Activated naive CD4-positive, alpha-beta T cell treated with anti-CD3 and anti-CD28 coated beads, Interleukin-2, amount 10 ng/mL, durations not matched to agents 7 days and 5 days (primary cell): ENCODE measurements at regions not wholly inside any gene's neighbourhood (a gene's known extent, or its start where the extent isn't known, plus 50 kb on each side); places are given as distances from the start of the nearest gene placed in this dataset.
"Not testable (repeated sequence)": the region's sequence is repeated elsewhere in the genome, so short reads cannot be mapped to it uniquely, and the experiment has no call there.

Experiments
- CTCF ChIA-PET: fragments of 350-600 bp; sonication (Branson Sonifier 250); formaldehyde crosslinking; loops from one replicate; lab custom pipeline; 2021; ENCODE audit warnings: antibody characterized with exemption; lab: Charles Lee
- DNase-seq: peaks from one replicate; pipeline ENCODE4 v3.0.0-alpha.2; 2020
- H3K27ac Mint-ChIP-seq: one replicate; pipeline ENCODE4 v1.8.0; 2021; ENCODE audit warnings: mild to moderate bottlenecking, moderate library complexity, mixed read lengths
- H3K27me3 Mint-ChIP-seq: one replicate; pipeline ENCODE4 v1.8.0; 2021; ENCODE audit warnings: mild to moderate bottlenecking, mixed read lengths
- H3K36me3 Mint-ChIP-seq: one replicate; pipeline ENCODE4 v1.8.0; 2021; ENCODE audit warnings: mixed read lengths
- H3K4me1 Mint-ChIP-seq: one replicate; pipeline ENCODE4 v1.8.0; 2021; ENCODE audit warnings: mixed read lengths
- H3K4me3 Mint-ChIP-seq: one replicate; pipeline ENCODE4 v1.8.0; 2021; ENCODE audit warnings: mild to moderate bottlenecking, moderate library complexity, mixed read lengths
- H3K9me3 Mint-ChIP-seq: one replicate; pipeline ENCODE4 v1.8.0; 2021; ENCODE audit warnings: mixed read lengths

- CTCF ChIA-PET = no interaction called here
- H3K4me1 Mint-ChIP-seq = no peaks in the 10 kb centered on the region
- H3K4me3 Mint-ChIP-seq = no peak overlapping the region
- no peak for DNase-seq
- H3K9me3 Mint-ChIP-seq = no peaks in the 10 kb centered on the region
- H3K27ac Mint-ChIP-seq = no peak overlapping the region
- no peaks in the 10 kb centered on the region for H3K36me3 Mint-ChIP-seq
- peaks cover 5% of the 10 kb centered on the region for H3K27me3 Mint-ChIP-seq
These were observed 83.1 kb upstream of the VEPH1 start for GRCh38 chr3:157586293-157586692.

DNA sequence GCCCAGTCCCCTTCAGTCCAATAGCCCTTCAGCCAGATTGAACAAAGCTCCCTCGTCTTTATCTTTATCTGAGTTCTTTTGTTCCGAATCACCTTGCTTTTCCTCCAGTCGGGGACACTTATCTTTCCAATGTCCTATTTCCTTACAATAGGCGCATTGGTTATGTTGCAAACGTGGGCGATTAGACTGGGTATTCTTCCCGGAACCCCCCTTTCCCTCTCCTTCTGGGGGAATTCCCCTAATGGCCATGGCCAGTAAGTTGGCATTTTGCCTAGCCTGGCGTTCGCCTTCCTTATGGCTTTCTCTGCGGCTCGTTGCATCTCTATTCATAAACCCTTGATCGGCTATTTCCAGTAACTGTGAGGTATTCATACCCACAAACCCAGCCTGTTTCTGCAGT, 82.2 kb upstream of the VEPH1 start:
- no peaks in the 10 kb centered on the region for H3K36me3 Mint-ChIP-seq
- CTCF ChIA-PET = interaction anchor here (1.4 kb wide), 1 partner anchor 12 kb away, joined by 3 read pairs; no protein-coding TSS in a partner anchor
- H3K9me3 Mint-ChIP-seq = no peaks in the 10 kb centered on the region
- H3K4me1 Mint-ChIP-seq = no peaks in the 10 kb centered on the region
- H3K27me3 Mint-ChIP-seq = peaks cover 5% of the 10 kb centered on the region
- DNase-seq = no peak
- H3K4me3 Mint-ChIP-seq = no peak overlapping the region
- no peak overlapping the region for H3K27ac Mint-ChIP-seq

- H3K27ac Mint-ChIP-seq = no peak overlapping the region
- no peak overlapping the region for H3K4me3 Mint-ChIP-seq
- no peaks in the 10 kb centered on the region for H3K27me3 Mint-ChIP-seq
- H3K36me3 Mint-ChIP-seq = no peaks in the 10 kb centered on the region
- DNase-seq = no peak
- CTCF ChIA-PET = interaction anchor here (1.2 kb wide), 1 partner anchor 10 kb away, joined by 3 read pairs; no protein-coding TSS in a partner anchor
- H3K9me3 Mint-ChIP-seq = no peaks in the 10 kb centered on the region
- no peaks in the 10 kb centered on the region for H3K4me1 Mint-ChIP-seq
These were observed 79.4 kb upstream of the VEPH1 start for GRCh38 chr3:157582637-157582973.

DNA sequence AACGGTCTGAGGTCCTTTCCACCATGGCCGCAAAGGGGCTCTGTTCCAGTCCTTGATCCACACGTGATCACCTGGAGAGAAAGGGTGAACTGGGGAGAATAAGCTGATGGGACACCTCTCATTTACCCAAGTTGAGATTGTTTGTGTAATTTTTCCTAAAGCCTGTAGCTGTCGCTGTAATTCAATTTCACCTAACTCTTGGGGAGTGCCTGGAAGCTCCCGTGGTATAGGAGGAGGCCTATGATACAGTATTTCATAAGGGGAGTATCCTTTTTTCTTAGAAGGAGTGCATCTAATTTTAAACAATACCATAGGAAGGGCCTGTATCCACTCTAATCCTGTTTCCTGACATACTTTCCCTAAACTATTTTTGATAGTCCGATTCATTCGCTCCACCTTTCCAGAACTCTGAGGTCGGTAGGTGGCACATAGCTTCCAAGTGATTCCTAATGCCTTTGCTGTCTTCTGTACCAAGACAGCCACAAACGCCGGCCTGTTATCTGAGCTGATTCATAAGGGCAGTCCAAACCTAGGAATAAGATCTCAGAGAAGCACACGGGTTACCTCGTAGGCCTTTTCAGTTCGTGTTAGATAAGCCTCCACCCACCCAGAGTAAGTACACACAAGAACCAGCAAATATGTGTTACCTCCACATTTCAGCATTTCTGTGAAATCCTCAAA, 78.9 kb upstream of the VEPH1 start:
- not testable (repeated sequence) for H3K27me3 Mint-ChIP-seq, H3K9me3 Mint-ChIP-seq, H3K4me3 Mint-ChIP-seq, H3K27ac Mint-ChIP-seq, DNase-seq, H3K36me3 Mint-ChIP-seq, H3K4me1 Mint-ChIP-seq
- CTCF ChIA-PET = interaction anchor here (1.2 kb wide), 1 partner anchor 10 kb away, joined by 3 read pairs; no protein-coding TSS in a partner anchor

DNA sequence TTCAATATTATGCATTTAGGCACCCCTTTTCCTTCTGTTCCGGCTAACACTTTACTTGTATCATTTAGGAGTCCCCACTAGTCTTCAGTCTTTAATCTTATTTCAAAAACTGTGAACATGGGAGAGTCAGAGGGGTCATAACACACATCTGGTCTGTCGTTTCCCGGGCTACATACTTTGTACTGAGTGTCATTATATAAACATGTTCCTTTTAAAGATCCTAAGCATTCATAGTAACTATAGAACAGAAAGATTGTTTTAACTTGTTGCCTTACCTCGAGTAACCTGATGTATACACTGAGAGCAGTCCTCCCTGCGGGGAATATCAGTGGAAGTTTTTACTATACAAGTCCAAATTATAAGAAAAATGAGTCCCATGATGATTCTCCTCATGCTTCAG, 78.2 kb upstream of the VEPH1 start:
- Mint-ChIP-seq H3K4me3 (no peak overlapping the region), H3K27ac (no peak overlapping the region), H3K9me3 (no peaks in the 10 kb centered on the region), H3K36me3 (no peaks in the 10 kb centered on the region), H3K4me1 (no peaks in the 10 kb centered on the region), H3K27me3 (no peaks in the 10 kb centered on the region)
- CTCF ChIA-PET = no interaction called here
- no peak for DNase-seq

DNA sequence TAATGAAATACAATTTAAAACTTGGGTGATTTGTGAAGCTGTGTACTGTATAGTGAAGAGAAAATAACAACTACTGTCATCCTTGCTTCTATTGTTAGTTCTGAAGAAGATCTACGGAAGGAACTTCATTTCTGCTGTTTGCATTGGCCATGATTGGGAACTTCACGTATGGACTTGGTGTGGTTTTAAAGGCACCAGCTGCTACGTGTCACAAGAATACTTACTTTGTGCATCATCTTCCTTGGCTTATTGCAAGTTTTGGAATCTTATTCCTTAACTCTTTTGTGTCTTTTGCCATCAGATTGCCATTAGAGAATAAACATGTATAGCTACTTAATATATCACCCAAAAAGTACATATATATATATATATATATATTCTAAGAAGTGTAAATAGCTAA, 75.0 kb upstream of the VEPH1 start:
- DNase-seq = no peak
- CTCF ChIA-PET = interaction anchor here (1.0 kb wide), 1 partner anchor 45 kb away, joined by 5 read pairs; no protein-coding TSS in a partner anchor
- peaks cover 4% of the 10 kb centered on the region for H3K27me3 Mint-ChIP-seq
- H3K4me3 Mint-ChIP-seq = no peak overlapping the region
- H3K27ac Mint-ChIP-seq = no peak overlapping the region
- H3K36me3 Mint-ChIP-seq = no peaks in the 10 kb centered on the region
- H3K4me1 Mint-ChIP-seq = no peaks in the 10 kb centered on the region
- no peaks in the 10 kb centered on the region for H3K9me3 Mint-ChIP-seq

GRCh38 chr3:157574531-157574930, 71.3 kb upstream of the VEPH1 start:
- no peak for DNase-seq
- Mint-ChIP-seq H3K36me3 (no peaks in the 10 kb centered on the region), H3K9me3 (no peaks in the 10 kb centered on the region), H3K4me1 (no peaks in the 10 kb centered on the region), H3K27me3 (peaks cover 4% of the 10 kb centered on the region), H3K4me3 (no peak overlapping the region), H3K27ac (no peak overlapping the region)
- CTCF ChIA-PET = interaction anchor here (0.8 to 3.4 kb wide), 3 partner anchors 34 to 170 kb away, joined by 3 to 108 read pairs (median 4); no protein-coding TSS in a partner anchor

DNA sequence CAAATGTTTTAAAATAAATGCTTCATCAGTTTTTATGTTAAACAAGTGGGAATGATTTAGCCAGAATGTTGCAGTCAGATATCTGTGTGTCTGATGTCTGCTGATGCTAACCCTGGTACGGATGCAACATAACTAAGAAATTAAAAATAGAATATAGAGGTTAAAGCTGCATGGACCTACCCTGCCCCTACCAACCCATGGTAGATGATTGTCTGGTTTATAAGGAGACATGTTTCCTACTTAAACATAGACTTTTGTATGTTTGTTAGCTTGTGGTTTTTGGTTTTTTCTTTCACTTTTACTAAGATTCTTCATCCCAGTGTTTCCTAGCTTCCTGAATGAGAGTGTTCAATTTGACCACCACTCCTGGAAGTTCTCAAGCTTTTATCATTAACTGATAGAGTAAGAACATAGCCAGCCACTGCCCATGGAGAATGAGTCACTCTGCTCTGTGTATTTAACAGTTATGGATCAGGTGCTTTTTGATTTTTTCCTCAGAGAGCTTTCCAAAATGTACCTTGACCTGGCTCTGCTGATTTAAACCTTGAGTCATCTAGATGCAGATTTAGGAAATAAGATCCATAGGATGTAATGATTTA, 70.7 kb upstream of the VEPH1 start:
- Mint-ChIP-seq H3K4me3 (no peak overlapping the region), H3K27ac (no peak overlapping the region), H3K36me3 (no peaks in the 10 kb centered on the region), H3K4me1 (no peaks in the 10 kb centered on the region), H3K27me3 (peaks cover 4% of the 10 kb centered on the region), H3K9me3 (no peaks in the 10 kb centered on the region)
- CTCF ChIA-PET = interaction anchor here (0.6 to 3.4 kb wide), 5 partner anchors 11 to 1030 kb away, joined by 3 to 108 read pairs (median 3); no protein-coding TSS in a partner anchor
- DNase-seq = no peak

GRCh38 chr3:157573281-157573680, 70.1 kb upstream of the VEPH1 start:
- Mint-ChIP-seq H3K9me3 (no peaks in the 10 kb centered on the region), H3K4me1 (no peaks in the 10 kb centered on the region), H3K27me3 (peaks cover 4% of the 10 kb centered on the region), H3K36me3 (no peaks in the 10 kb centered on the region), H3K27ac (no peak overlapping the region), H3K4me3 (no peak overlapping the region)
- CTCF ChIA-PET = interaction anchor here (0.7 to 3.4 kb wide), 12 partner anchors 10 to 436 kb away, joined by 3 to 108 read pairs (median 3); no protein-coding TSS in a partner anchor
- DNase-seq = no peak

GRCh38 chr3:157572559-157573270, 69.5 kb upstream of the VEPH1 start:
- H3K36me3 Mint-ChIP-seq = no peaks in the 10 kb centered on the region
- H3K27ac Mint-ChIP-seq = no peak overlapping the region
- CTCF ChIA-PET = interaction anchor here (0.7 to 3.4 kb wide), 13 partner anchors 10 to 436 kb away, joined by 3 to 108 read pairs (median 3); no protein-coding TSS in a partner anchor
- peaks cover 4% of the 10 kb centered on the region for H3K27me3 Mint-ChIP-seq
- H3K9me3 Mint-ChIP-seq = no peaks in the 10 kb centered on the region
- no peaks in the 10 kb centered on the region for H3K4me1 Mint-ChIP-seq
- H3K4me3 Mint-ChIP-seq = no peak overlapping the region
- DNase-seq = peak; percentile 27

DNA sequence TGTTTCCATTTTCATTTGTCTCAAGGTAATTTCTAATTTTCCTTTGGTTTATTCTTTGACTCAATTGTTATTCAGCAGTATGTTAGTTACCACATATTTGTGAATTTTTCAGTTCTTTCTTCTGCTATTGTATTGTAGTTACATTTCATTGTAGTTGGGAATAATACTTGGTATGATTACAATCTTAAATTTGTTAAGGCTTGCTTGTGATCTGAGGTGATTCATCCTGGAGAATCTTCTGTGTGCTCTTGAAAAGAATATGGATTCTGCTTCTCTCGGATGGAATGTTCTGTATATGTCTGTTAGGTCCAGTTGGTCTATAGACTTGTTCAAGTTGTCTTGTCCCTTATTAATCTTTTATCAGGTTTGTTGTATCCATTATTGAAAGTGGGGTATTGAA, 63.4 kb upstream of the VEPH1 start:
- Mint-ChIP-seq H3K4me1 (no peaks in the 10 kb centered on the region), H3K27me3 (no peaks in the 10 kb centered on the region), H3K9me3 (no peaks in the 10 kb centered on the region), H3K36me3 (no peaks in the 10 kb centered on the region), H3K27ac (no peak overlapping the region), H3K4me3 (no peak overlapping the region)
- no peak for DNase-seq
- CTCF ChIA-PET = interaction anchor here (1.9 kb wide), 1 partner anchor 34 kb away, joined by 7 read pairs; no protein-coding TSS in a partner anchor

DNA sequence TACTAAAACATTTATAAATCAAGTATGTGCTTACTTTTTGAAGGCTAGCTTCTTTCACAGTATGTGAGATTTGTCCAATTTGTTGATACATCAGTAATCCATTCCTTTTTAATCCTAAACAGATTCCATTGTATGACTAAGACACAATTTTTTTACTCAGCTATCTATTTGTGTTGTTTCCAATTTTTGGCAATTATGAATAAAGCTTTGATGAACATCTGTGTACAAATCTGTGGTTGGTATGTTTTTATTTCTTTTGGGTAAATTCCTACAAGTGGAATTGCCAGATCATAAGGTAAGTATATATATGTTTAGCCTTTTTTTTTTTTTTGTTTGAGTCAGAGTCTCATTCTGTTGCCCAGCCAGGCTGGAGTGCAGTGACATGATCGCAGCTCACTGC, 56.2 kb upstream of the VEPH1 start:
- H3K27me3 Mint-ChIP-seq = no peaks in the 10 kb centered on the region
- no peaks in the 10 kb centered on the region for H3K9me3 Mint-ChIP-seq
- no peaks in the 10 kb centered on the region for H3K36me3 Mint-ChIP-seq
- no peak overlapping the region for H3K27ac Mint-ChIP-seq
- H3K4me1 Mint-ChIP-seq = no peaks in the 10 kb centered on the region
- no peak overlapping the region for H3K4me3 Mint-ChIP-seq
- CTCF ChIA-PET = interaction anchor here (1.4 kb wide), 1 partner anchor 13 kb away, joined by 3 read pairs; no protein-coding TSS in a partner anchor
- DNase-seq = no peak
